ENCODE measurements at regions not wholly inside any gene's neighbourhood (a gene's known extent, or its start where the extent isn't known, plus 50 kb on each side); places are given as distances from the start of the nearest gene placed in this dataset.

DNA sequence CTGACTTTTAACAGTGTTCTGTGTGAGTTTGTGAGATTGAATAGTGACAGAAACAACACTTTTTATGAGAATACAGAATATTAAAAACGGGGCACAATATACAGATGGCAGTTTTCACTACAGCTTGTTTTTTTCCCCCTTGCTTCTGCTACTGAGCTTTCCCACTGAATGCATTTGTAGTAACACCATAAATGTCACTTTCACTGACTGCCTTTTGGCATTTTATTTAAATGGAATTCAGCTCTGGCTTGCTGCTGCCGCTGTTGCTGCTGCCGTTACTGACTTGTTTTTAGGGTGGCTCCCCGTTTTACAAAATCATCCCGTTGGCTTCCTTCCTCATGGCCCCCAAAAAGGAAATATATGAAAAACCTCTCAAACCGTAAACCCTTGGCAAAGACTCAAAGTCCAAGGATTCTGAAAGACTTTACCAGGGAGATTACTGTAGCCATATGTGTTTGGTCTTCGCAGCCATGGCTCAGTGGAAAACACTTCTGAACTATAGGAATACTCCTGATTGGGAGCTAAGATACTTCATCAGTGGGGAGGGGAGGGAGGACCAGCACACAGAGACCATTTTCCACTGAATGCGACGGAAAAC is 151.0 kb downstream of the NUF2 start:
- no peak for TF ChIP-seq POLR2A (IDR thresholded peaks at IDR 0.05)
- TF ChIP-seq, protein P1, sequence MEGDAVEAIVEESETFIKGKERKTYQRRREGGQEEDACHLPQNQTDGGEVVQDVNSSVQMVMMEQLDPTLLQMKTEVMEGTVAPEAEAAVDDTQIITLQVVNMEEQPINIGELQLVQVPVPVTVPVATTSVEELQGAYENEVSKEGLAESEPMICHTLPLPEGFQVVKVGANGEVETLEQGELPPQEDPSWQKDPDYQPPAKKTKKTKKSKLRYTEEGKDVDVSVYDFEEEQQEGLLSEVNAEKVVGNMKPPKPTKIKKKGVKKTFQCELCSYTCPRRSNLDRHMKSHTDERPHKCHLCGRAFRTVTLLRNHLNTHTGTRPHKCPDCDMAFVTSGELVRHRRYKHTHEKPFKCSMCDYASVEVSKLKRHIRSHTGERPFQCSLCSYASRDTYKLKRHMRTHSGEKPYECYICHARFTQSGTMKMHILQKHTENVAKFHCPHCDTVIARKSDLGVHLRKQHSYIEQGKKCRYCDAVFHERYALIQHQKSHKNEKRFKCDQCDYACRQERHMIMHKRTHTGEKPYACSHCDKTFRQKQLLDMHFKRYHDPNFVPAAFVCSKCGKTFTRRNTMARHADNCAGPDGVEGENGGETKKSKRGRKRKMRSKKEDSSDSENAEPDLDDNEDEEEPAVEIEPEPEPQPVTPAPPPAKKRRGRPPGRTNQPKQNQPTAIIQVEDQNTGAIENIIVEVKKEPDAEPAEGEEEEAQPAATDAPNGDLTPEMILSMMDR (IDR thresholded peaks at IDR 0.05) = no peak
- TF ChIP-seq EP300 (IDR thresholded peaks at IDR 0.05) = no peak
